GM04504 (cell line): ENCODE measurements at regions not wholly inside any gene's neighbourhood (a gene's known extent, or its start where the extent isn't known, plus 50 kb on each side); places are given as distances from the start of the nearest gene placed in this dataset.

Source experiments
- DNase-seq: peaks from one replicate; pipeline ENCODE4 v3.0.0-alpha.2; 2012; ENCODE audit warnings: low read depth

GRCh38 chr10:128976856-128977255 lies 490.2 kb upstream of the MGMT start:
- no peak for DNase-seq

GRCh38 chr10:128978211-128978610 lies 488.8 kb upstream of the MGMT start:
- no peak for DNase-seq

- no peak for DNase-seq
Observed at GRCh38 chr10:128979405-128979804, 487.6 kb upstream of the MGMT start.

GRCh38 chr10:128981251-128981650 lies 485.8 kb upstream of the MGMT start:
- no peak for DNase-seq

GRCh38 chr10:128981881-128982615 lies 485.0 kb upstream of the MGMT start:
- no peak for DNase-seq

GRCh38 chr10:128982616-128982915 lies 484.5 kb upstream of the MGMT start:
- DNase-seq, result no peak

- DNase-seq, result no peak
Observed at GRCh38 chr10:128985036-128985435, 482.0 kb upstream of the MGMT start.

- no peak for DNase-seq
Observed at GRCh38 chr10:128990986-128991385, 476.1 kb upstream of the MGMT start.

- DNase-seq, result no peak
Observed at GRCh38 chr10:128992770-128993169, 474.3 kb upstream of the MGMT start.

GRCh38 chr10:128993443-128993842 lies 473.6 kb upstream of the MGMT start:
- DNase-seq, result no peak

GRCh38 chr10:128993911-128994538 lies 473.0 kb upstream of the MGMT start:
- DNase-seq, result no peak

- DNase-seq, result no peak
Observed at GRCh38 chr10:128994598-128995143, 472.4 kb upstream of the MGMT start.

GRCh38 chr10:128995676-128996075 lies 471.4 kb upstream of the MGMT start:
- no peak for DNase-seq

- DNase-seq, result no peak
Observed at GRCh38 chr10:128996092-128996491, 470.9 kb upstream of the MGMT start.

- DNase-seq, result no peak
Observed at GRCh38 chr10:128998101-128998805, 468.8 kb upstream of the MGMT start.

GRCh38 chr10:129004398-129004797 lies 462.6 kb upstream of the MGMT start:
- no peak for DNase-seq

- no peak for DNase-seq
Observed at GRCh38 chr10:129005080-129005479, 462.0 kb upstream of the MGMT start.

- no peak for DNase-seq
Observed at GRCh38 chr10:129005804-129006203, 461.2 kb upstream of the MGMT start.

- no peak for DNase-seq
Observed at GRCh38 chr10:129018511-129018910, 448.5 kb upstream of the MGMT start.

GRCh38 chr10:129020651-129021330 lies 446.2 kb upstream of the MGMT start:
- no peak for DNase-seq

- no peak for DNase-seq
Observed at GRCh38 chr10:129021594-129022304, 445.3 kb upstream of the MGMT start.

- no peak for DNase-seq
Observed at GRCh38 chr10:129023082-129023481, 444.0 kb upstream of the MGMT start.
